ENCODE measurements at regions not wholly inside any gene's neighbourhood (a gene's known extent, or its start where the extent isn't known, plus 50 kb on each side); places are given as distances from the start of the nearest gene placed in this dataset.

DNA sequence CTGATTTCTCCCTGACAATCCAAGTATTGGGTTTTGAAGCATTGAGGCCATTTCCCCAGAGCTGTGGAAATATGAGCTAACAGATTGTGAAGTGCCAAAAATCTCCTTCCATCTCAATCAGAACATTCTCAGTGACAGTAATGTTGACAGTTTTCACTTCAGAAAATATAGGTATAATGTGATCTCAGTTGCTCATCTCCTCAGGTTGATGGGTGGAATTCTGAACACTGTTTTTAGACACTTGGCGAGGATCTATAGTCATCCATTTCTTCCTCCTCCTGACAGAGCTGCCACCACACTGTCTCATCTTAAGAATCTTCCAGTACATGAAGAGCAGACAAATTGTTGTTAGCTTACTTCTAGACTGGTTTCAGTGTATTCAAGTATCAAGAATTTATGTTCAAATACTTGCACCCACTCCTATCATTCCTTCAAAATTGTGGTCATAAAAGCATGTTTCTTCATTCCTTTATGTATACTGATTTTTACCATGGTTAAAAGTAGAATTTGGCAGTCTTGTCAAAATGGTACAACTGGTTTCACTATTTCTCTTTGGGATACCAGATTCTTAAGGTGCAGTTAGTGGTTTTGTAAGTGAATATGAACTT is 199.7 kb upstream of the TLE4 start:
- H3K79me2 ChIP-seq (ENCODE audit: control insufficient read depth in 1 of 2, insufficient read depth in 2 of 2, low read length in 2 of 2) = no peaks in the 10 kb centered on the region
- H3K27me3 ChIP-seq (replicated peaks in 1 of 4; ENCODE audit: control insufficient read depth in 3 of 4, extremely low read depth in 1 of 4, insufficient read depth in 3 of 4, low read length in 3 of 4) = no peaks in the 10 kb centered on the region
- H3K36me3 ChIP-seq (ENCODE audit: control insufficient read depth in 2 of 4, insufficient read depth in 4 of 4, low read length in 3 of 4) = no peaks in the 10 kb centered on the region
- H3K56ac ChIP-seq (replicated peaks; ENCODE audit: insufficient read length, low read depth, low read length) = no peak overlapping the region
- FAIRE-seq = no peak
- no peak overlapping the region for H2BK15ac ChIP-seq (ENCODE audit: low read length)
- ChIA-PET POLR2A (ENCODE audit: partially characterized antibody) (no interaction called here), CTCF (ENCODE audit: partially characterized antibody) (no interaction called here)
- H4K5ac ChIP-seq (ENCODE audit: insufficient read length, low read depth, low read length) = no peak overlapping the region
- H2AFZ ChIP-seq (ENCODE audit: low read length) = no peak overlapping the region
- no peaks in the 10 kb centered on the region for H3K4me1 ChIP-seq (replicated peaks in 1 of 4; ENCODE audit: control insufficient read depth in 3 of 4, insufficient read depth in 4 of 4, low read length in 3 of 4)
- no peaks in the 10 kb centered on the region for H3K23me2 ChIP-seq (ENCODE audit: low read depth, low read length)
- no peak overlapping the region for H3K23ac ChIP-seq (ENCODE audit: insufficient read length)
- H3K9me3 ChIP-seq (ENCODE audit: insufficient read depth in 2 of 2, low read depth in 1 of 2, low read length in 1 of 2) = no peaks in the 10 kb centered on the region
- no peak overlapping the region for H3K18ac ChIP-seq (ENCODE audit: extremely low read depth, low read length)
- H3K4me3 ChIP-seq (ENCODE audit: extremely low read depth in 1 of 4, insufficient read depth in 2 of 4, low read depth in 3 of 4, low read length in 4 of 4) = no peak overlapping the region
- no peak overlapping the region for H2BK20ac ChIP-seq (ENCODE audit: low read length)
- no peak overlapping the region for H4K8ac ChIP-seq (ENCODE audit: extremely low read depth, insufficient read depth, low read length)
- no peak overlapping the region for H2BK5ac ChIP-seq (ENCODE audit: low read depth, low read length)
- H3K27ac ChIP-seq (ENCODE audit: low read depth, low read length) = no peak overlapping the region
- no peak overlapping the region for H3K4me2 ChIP-seq (ENCODE audit: insufficient read depth in 1 of 2, low read depth in 2 of 2, low read length in 2 of 2)
- no peak overlapping the region for H4K91ac ChIP-seq (replicated peaks; ENCODE audit: insufficient read length, low read length)
- H2BK120ac ChIP-seq (replicated peaks; ENCODE audit: low read depth, low read length) = no peak overlapping the region
- H3K9ac ChIP-seq (replicated peaks in 1 of 4; ENCODE audit: extremely low read depth in 1 of 4, low read depth in 3 of 4, low read length in 3 of 4) = no peak overlapping the region
- 86% methylated on average over 1 of the region's 1 CpG; no CpG with 5 or more reads in 1 of the 2 experiments for WGBS, 2 experiments (ENCODE audit: extremely low coverage in 1 of 2, insufficient coverage in 1 of 2, insufficient read length in 1 of 2, insufficient replicate concordance in 2 of 2, low coverage in 1 of 2, low lambda C conversion rate in 2 of 2, missing lambda C conversion rate in 1 of 2)
- H4K20me1 ChIP-seq (replicated peaks in 1 of 2; ENCODE audit: control insufficient read depth in 1 of 2, insufficient read depth in 2 of 2, low read length in 2 of 2) = no peaks in the 10 kb centered on the region
- no peak overlapping the region for H3K4ac ChIP-seq (replicated peaks; ENCODE audit: insufficient read length, low read depth, low read length)
- H2AK5ac ChIP-seq (ENCODE audit: low read depth, low read length) = no peak overlapping the region
- no peaks in the 10 kb centered on the region for H3K79me1 ChIP-seq (ENCODE audit: low read depth, low read length)
- no peak for DNase-seq (ENCODE audit: low read depth in 1 of 2, low spot score in 2 of 2)
- H3K14ac ChIP-seq (ENCODE audit: insufficient read length) = no peak overlapping the region
- no peak overlapping the region for H2BK12ac ChIP-seq (ENCODE audit: low read depth, low read length)
- TF ChIP-seq, protein P1, sequence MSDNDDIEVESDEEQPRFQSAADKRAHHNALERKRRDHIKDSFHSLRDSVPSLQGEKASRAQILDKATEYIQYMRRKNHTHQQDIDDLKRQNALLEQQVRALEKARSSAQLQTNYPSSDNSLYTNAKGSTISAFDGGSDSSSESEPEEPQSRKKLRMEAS (IDR thresholded peaks at IDR 0.05) = no peak
- TF ChIP-seq, protein P2, sequence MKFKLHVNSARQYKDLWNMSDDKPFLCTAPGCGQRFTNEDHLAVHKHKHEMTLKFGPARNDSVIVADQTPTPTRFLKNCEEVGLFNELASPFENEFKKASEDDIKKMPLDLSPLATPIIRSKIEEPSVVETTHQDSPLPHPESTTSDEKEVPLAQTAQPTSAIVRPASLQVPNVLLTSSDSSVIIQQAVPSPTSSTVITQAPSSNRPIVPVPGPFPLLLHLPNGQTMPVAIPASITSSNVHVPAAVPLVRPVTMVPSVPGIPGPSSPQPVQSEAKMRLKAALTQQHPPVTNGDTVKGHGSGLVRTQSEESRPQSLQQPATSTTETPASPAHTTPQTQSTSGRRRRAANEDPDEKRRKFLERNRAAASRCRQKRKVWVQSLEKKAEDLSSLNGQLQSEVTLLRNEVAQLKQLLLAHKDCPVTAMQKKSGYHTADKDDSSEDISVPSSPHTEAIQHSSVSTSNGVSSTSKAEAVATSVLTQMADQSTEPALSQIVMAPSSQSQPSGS (IDR thresholded peaks at IDR 0.05; ENCODE audit: low read length) = no peak
- TF ChIP-seq, protein P3, sequence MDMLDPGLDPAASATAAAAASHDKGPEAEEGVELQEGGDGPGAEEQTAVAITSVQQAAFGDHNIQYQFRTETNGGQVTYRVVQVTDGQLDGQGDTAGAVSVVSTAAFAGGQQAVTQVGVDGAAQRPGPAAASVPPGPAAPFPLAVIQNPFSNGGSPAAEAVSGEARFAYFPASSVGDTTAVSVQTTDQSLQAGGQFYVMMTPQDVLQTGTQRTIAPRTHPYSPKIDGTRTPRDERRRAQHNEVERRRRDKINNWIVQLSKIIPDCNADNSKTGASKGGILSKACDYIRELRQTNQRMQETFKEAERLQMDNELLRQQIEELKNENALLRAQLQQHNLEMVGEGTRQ (IDR thresholded peaks at IDR 0.05; ENCODE audit: low read length) = no peak
- TF ChIP-seq CREB1 (IDR thresholded peaks at IDR 0.05) (no peak), TEAD4 (IDR thresholded peaks at IDR 0.05; ENCODE audit: low read depth, low read length) (no peak), PHF8 (conservative IDR thresholded peaks at IDR 0.05; ENCODE audit: low read depth, low read length) (no peak), ASH2L (IDR thresholded peaks at IDR 0.05; ENCODE audit: low read length) (no peak), RAD21 (IDR thresholded peaks at IDR 0.05 in 1 of 2, conservative IDR thresholded peaks at IDR 0.05 in 1 of 2; ENCODE audit: low read depth in 2 of 2, low read length in 2 of 2) (no peak), FOSL1 (IDR thresholded peaks at IDR 0.05; ENCODE audit: insufficient read depth, low read depth, low read length) (no peak), NRF1 (IDR thresholded peaks at IDR 0.05; ENCODE audit: low read depth, low read length) (no peak), YY1 (IDR thresholded peaks at IDR 0.05; ENCODE audit: low read depth, low read length) (no peak), KDM5A (IDR thresholded peaks at IDR 0.05; ENCODE audit: low read length) (no peak)
